Gastroesophageal sphincter (tissue), 3 donors: ENCODE measurements at regions not wholly inside any gene's neighbourhood (a gene's known extent, or its start where the extent isn't known, plus 50 kb on each side); places are given as distances from the start of the nearest gene placed in this dataset.

ENCODE experiments used
- POLR2AphosphoS5 ChIP-seq: sonication (generic); formaldehyde crosslinking; IDR thresholded peaks from one replicate; pipeline ENCODE4 v1.6.1; 2017; ENCODE audit warnings: antibody characterized with exemption
- TF ChIP-seq, protein P1 (sequence below), 4 experiments: fragments of 200-600 bp in 2 of 4; fragments of 450-650 bp in 2 of 4; sonication (generic) in 1 of 4; IDR thresholded peaks; one replicate each; pipeline ENCODE4 v1.5.1; 2017 to 2019; ENCODE audit warnings: antibody characterized with exemption in 4 of 4, mild to moderate bottlenecking in 2 of 4, moderate library complexity in 2 of 4

- TF ChIP-seq POLR2AphosphoS5, result no peak
- TF ChIP-seq, protein P1, sequence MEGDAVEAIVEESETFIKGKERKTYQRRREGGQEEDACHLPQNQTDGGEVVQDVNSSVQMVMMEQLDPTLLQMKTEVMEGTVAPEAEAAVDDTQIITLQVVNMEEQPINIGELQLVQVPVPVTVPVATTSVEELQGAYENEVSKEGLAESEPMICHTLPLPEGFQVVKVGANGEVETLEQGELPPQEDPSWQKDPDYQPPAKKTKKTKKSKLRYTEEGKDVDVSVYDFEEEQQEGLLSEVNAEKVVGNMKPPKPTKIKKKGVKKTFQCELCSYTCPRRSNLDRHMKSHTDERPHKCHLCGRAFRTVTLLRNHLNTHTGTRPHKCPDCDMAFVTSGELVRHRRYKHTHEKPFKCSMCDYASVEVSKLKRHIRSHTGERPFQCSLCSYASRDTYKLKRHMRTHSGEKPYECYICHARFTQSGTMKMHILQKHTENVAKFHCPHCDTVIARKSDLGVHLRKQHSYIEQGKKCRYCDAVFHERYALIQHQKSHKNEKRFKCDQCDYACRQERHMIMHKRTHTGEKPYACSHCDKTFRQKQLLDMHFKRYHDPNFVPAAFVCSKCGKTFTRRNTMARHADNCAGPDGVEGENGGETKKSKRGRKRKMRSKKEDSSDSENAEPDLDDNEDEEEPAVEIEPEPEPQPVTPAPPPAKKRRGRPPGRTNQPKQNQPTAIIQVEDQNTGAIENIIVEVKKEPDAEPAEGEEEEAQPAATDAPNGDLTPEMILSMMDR (IDR thresholded peaks at IDR 0.05), result no peak
These were observed 213.3 kb upstream of the SGK1 start for GRCh38 chr6:134531188-134531551.
